Activated B cell treated with CpG ODN at 0.5 μM for 24 hours (primary cell): ENCODE measurements at regions not wholly inside any gene's neighbourhood (a gene's known extent, or its start where the extent isn't known, plus 50 kb on each side); places are given as distances from the start of the nearest gene placed in this dataset.

Experiments
- ATAC-seq: fragments of 200-7000 bp; cut with Tn5 transposase; one replicate; pipeline ENCODE4 v1.10.0; 2021; ENCODE audit warnings: low read depth, mild to moderate bottlenecking, moderate library complexity
- CTCF ChIA-PET: fragments of 350-600 bp; sonication (Branson Sonifier 250); formaldehyde crosslinking; loops from one replicate; lab custom pipeline; 2021; ENCODE audit warnings: antibody characterized with exemption; lab: Charles Lee
- POLR2A ChIA-PET: fragments of 350-600 bp; sonication (Branson Sonifier 250); formaldehyde crosslinking; loops from one replicate; lab custom pipeline; 2021; ENCODE audit warnings: antibody characterized with exemption; lab: Charles Lee
- DNase-seq: peaks from one replicate; pipeline ENCODE4 v3.0.0; 2022
- H3K27ac Mint-ChIP-seq: one replicate; pipeline ENCODE4 v1.8.0; 2020; ENCODE audit warnings: mixed read lengths
- H3K27me3 Mint-ChIP-seq: one replicate; pipeline ENCODE4 v1.8.0; 2021; ENCODE audit warnings: mixed read lengths
- H3K36me3 Mint-ChIP-seq: one replicate; pipeline ENCODE4 v1.8.0; 2021; ENCODE audit warnings: low read depth, mixed read lengths
- H3K4me1 Mint-ChIP-seq: one replicate; pipeline ENCODE4 v1.8.0; 2021; ENCODE audit warnings: mixed read lengths
- H3K4me3 Mint-ChIP-seq: one replicate; pipeline ENCODE4 v1.8.0; 2020; ENCODE audit warnings: mild to moderate bottlenecking, mixed read lengths
- H3K9me3 Mint-ChIP-seq: one replicate; pipeline ENCODE4 v1.8.0; 2020; ENCODE audit warnings: mixed read lengths
- intact Hi-C: fragments of 100-400 bp; cut with micrococcal nuclease; formaldehyde crosslinking; loops from one replicate; pipeline ENCODE4 v1.15.1; 2024
- TF ChIP-seq, protein P1 (sequence below): fragments of 200-600 bp; IDR thresholded peaks from one replicate; pipeline ENCODE4 v1.8.0; 2022; ENCODE audit warnings: antibody characterized with exemption, mild to moderate bottlenecking

DNA sequence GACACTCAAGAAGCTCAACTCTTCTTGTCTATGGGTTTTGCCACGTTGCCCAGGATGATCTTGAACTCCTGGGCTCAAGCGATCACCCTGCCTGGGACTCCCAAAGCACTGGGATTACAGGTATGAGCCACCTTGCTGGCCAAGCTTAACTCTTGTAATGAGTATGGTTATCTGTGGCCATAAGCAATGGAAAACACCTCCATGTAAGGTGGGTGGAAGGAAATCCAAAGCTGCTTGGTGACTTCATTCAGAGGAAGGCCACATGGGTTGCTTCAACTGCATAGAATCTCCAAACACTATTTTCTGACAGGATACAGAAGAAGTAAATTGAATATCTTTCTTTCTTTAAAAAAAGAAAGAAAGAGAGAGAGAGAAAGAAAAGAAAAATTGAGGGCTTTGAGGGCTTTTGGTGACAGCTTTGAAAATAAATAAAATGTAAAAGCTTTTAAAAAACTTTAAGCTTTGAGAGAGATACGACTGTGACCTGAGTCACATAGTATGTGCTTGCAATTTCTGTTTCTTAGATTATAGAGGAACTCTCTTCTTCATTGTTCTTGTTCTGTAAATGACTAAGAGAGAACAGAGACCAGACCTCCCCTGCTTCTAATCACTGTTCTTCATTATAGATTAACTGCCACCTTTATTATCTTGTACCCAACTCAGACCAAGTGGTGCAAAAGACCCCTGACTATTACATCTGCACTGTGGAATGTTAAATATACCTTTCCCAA lies 123.1 kb upstream of the NDUFV2 start:
- DNase-seq (no peak), ATAC-seq (no peak)
- peaks cover 22% of the 10 kb centered on the region for H3K4me1 Mint-ChIP-seq
- POLR2A ChIA-PET, result interaction anchor here (0.5 kb wide), 1 partner anchor 298 kb away, joined by 3 read pairs; no protein-coding TSS in a partner anchor
- H3K9me3 Mint-ChIP-seq, result no peaks in the 10 kb centered on the region
- TF ChIP-seq, protein P1, sequence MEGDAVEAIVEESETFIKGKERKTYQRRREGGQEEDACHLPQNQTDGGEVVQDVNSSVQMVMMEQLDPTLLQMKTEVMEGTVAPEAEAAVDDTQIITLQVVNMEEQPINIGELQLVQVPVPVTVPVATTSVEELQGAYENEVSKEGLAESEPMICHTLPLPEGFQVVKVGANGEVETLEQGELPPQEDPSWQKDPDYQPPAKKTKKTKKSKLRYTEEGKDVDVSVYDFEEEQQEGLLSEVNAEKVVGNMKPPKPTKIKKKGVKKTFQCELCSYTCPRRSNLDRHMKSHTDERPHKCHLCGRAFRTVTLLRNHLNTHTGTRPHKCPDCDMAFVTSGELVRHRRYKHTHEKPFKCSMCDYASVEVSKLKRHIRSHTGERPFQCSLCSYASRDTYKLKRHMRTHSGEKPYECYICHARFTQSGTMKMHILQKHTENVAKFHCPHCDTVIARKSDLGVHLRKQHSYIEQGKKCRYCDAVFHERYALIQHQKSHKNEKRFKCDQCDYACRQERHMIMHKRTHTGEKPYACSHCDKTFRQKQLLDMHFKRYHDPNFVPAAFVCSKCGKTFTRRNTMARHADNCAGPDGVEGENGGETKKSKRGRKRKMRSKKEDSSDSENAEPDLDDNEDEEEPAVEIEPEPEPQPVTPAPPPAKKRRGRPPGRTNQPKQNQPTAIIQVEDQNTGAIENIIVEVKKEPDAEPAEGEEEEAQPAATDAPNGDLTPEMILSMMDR, result no peak
- no peak overlapping the region for H3K27ac Mint-ChIP-seq
- CTCF ChIA-PET, result interaction anchor here (1.0 to 1.4 kb wide), 3 partner anchors 8 to 325 kb away, joined by 3 to 5 read pairs (median 5); no protein-coding TSS in a partner anchor
- H3K4me3 Mint-ChIP-seq, result no peak overlapping the region
- H3K36me3 Mint-ChIP-seq, result no peaks in the 10 kb centered on the region
- no peaks in the 10 kb centered on the region for H3K27me3 Mint-ChIP-seq
- intact Hi-C loops, result no loop called here

DNA sequence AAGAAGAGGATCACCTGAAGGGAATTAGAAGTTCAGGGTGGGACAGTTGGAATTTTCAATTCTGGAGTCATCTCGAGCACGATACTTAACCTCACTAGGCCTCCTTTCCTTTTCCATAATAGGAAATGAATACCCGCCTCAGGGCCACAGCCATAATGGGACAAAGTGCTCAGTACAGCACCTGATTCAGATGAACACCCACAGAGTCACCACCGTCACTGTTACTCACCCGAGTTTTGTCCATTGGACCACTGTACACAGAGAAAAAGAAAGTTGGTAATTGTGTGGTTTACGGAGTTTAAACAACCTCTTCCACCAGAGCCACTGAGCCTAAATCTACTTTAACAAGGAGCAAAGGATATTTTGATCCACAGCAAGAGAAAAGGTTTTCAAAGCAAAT lies 122.0 kb upstream of the NDUFV2 start:
- TF ChIP-seq, protein P1, result no peak
- ChIA-PET CTCF (interaction anchor here (3.8 kb wide), 1 partner anchor 326 kb away, joined by 51 read pairs; no protein-coding TSS in a partner anchor), POLR2A (no interaction called here)
- Mint-ChIP-seq H3K27ac (no peak overlapping the region), H3K4me1 (peaks cover 22% of the 10 kb centered on the region), H3K9me3 (no peaks in the 10 kb centered on the region), H3K27me3 (no peaks in the 10 kb centered on the region), H3K36me3 (no peaks in the 10 kb centered on the region), H3K4me3 (no peak overlapping the region)
- no peak for DNase-seq
- no peak for ATAC-seq
- intact Hi-C loops, result loop anchor here (5.0 to 10.0 kb wide), 2 partner anchors 68 to 196 kb away; no protein-coding TSS in a partner anchor

DNA sequence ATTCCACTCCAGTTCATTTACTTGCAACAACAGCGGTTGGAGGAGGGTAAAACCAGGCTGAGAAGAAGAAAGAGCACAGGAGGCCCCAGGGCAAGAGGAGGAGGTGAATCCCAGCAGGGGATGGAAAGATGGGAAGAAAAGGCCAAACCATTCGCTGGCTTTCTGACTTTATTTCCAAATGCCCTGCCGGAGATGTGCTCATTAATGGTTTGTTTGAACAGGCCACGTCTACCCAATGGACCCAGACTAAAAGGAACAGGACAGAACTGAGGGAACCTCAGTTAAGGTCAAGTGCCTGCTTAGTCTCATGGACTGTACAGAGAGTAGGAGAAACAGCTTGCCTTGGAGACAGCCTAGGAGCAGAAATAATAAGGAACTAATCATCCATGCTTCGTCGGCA lies 121.6 kb upstream of the NDUFV2 start:
- no peak for DNase-seq
- TF ChIP-seq, protein P1, result no peak
- ChIA-PET CTCF (interaction anchor here (0.9 to 3.9 kb wide), 3 partner anchors 285 to 500 kb away, joined by 3 to 51 read pairs (median 42); no protein-coding TSS in a partner anchor), POLR2A (no interaction called here)
- Mint-ChIP-seq H3K9me3 (no peaks in the 10 kb centered on the region), H3K27me3 (no peaks in the 10 kb centered on the region), H3K36me3 (no peaks in the 10 kb centered on the region), H3K4me1 (peaks cover 22% of the 10 kb centered on the region), H3K27ac (no peak overlapping the region), H3K4me3 (no peak overlapping the region)
- intact Hi-C loops, result loop anchor here (5.0 to 10.0 kb wide), 2 partner anchors 69 to 196 kb away; no protein-coding TSS in a partner anchor
- ATAC-seq, result no peak

DNA sequence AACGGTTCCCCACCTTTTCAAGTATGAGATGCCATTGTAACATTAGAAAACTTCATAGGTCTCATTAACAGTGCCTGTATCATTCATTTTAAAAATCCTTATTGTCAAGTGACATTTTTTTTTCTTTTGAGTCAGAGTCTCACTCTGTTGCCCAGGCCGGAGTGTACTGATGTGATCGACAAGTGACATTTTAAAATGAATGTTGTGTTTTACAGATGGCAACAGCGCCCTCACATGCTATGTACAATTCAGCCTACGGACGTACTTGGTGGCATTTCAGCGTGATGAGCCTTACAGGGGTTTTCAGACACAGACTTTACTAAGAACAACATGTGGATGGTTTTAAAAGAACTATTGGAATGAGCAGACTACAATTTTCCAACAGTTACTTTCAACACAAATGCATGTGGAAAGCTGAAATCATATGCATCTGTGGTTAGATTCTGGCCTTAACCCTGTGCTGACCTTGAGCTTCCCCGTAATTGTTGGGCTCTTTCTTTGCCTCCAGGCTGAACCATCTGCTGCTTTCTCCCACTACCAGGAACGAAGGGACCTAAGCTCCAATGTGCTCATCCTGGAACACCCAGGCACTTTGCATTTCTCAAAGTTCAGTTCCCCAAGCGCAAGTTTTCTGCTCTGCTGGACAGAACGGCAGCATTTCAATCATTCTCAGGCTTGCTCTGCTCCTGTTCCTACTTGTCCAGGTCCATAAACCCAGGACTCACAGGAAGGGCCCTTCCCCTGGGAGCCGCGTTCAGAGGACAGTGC lies 119.9 kb upstream of the NDUFV2 start:
- ChIA-PET POLR2A (no interaction called here), CTCF (interaction anchor here (0.8 to 3.9 kb wide), 7 partner anchors 91 to 504 kb away, joined by 3 to 51 read pairs (median 4); no protein-coding TSS in a partner anchor)
- Mint-ChIP-seq H3K27ac (no peak overlapping the region), H3K36me3 (no peaks in the 10 kb centered on the region), H3K27me3 (no peaks in the 10 kb centered on the region), H3K4me3 (no peak overlapping the region), H3K4me1 (peaks cover 20% of the 10 kb centered on the region), H3K9me3 (no peaks in the 10 kb centered on the region)
- ATAC-seq (peak; percentile 65), DNase-seq (no peak)
- TF ChIP-seq, protein P1, result no peak
- intact Hi-C loops, result loop anchor here (1.0 to 10.0 kb wide), 4 partner anchors 70 to 328 kb away; no protein-coding TSS in a partner anchor
